ENCODE measurements at regions not wholly inside any gene's neighbourhood (a gene's known extent, or its start where the extent isn't known, plus 50 kb on each side); places are given as distances from the start of the nearest gene placed in this dataset.

- no peak for DNase-seq (ENCODE audit: low read depth)
- no peak overlapping the region for H3K4me3 ChIP-seq (ENCODE audit: low read length)
- no peak for TF ChIP-seq CTCF (conservative IDR thresholded peaks at IDR 0.05; ENCODE audit: low read length)
These were observed 559.8 kb downstream of the NPHP4 start for GRCh38 chr1:5432436-5432835.

GRCh38 chr1:5430911-5431697 lies 561.1 kb downstream of the NPHP4 start:
- no peak overlapping the region for H3K4me3 ChIP-seq (ENCODE audit: low read length)
- TF ChIP-seq CTCF (conservative IDR thresholded peaks at IDR 0.05; ENCODE audit: low read length), result no peak
- DNase-seq (ENCODE audit: low read depth), result no peak

DNA sequence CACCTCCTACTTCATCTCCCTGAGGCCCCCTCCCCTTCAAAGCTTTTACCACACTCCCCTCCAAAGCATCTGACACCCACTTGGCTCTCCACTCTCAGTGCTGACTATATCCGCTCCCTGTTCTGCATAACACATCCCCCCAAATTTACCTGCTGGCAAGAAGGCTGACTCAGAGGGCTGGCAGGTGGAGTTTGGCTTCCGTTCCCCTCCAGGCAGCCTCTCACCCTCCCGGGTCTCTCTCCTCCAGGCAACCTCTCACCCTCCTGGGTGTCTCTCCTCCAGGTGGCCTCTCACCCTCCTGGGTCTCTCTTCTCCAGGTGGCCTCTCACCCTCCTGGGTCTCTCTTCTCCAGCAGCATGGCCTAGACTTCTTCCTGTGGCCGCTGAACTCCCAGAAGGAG lies 562.1 kb downstream of the NPHP4 start:
- no peak for DNase-seq (ENCODE audit: low read depth)
- no peak for TF ChIP-seq CTCF (conservative IDR thresholded peaks at IDR 0.05; ENCODE audit: low read length)
- H3K4me3 ChIP-seq (ENCODE audit: low read length), result no peak overlapping the region

DNA sequence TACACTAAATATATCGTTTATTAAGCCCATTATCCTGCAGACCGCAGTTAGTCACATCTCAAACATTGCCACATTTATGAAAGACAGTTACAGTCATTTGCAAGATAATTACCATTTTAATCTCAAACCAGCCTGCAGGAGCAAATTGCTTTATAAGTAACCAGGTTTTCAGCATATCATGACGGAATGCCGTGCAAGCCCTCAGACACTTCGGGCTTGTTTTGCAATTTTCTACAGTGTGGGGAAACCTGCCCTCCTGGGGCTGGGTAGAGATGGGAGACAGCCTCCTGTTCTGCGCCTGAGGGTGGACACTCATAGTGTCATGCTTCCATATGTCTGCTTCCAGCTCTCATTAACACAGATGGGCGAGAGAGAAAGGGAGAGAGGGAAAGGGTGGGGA lies 563.9 kb downstream of the NPHP4 start:
- DNase-seq (ENCODE audit: low read depth), result no peak
- TF ChIP-seq CTCF (conservative IDR thresholded peaks at IDR 0.05; ENCODE audit: low read length), result no peak
- no peak overlapping the region for H3K4me3 ChIP-seq (ENCODE audit: low read length)

GRCh38 chr1:5427026-5427613 lies 565.1 kb downstream of the NPHP4 start:
- H3K4me3 ChIP-seq (ENCODE audit: low read length), result no peak overlapping the region
- no peak for DNase-seq (ENCODE audit: low read depth)
- no peak for TF ChIP-seq CTCF (conservative IDR thresholded peaks at IDR 0.05; ENCODE audit: low read length)

DNA sequence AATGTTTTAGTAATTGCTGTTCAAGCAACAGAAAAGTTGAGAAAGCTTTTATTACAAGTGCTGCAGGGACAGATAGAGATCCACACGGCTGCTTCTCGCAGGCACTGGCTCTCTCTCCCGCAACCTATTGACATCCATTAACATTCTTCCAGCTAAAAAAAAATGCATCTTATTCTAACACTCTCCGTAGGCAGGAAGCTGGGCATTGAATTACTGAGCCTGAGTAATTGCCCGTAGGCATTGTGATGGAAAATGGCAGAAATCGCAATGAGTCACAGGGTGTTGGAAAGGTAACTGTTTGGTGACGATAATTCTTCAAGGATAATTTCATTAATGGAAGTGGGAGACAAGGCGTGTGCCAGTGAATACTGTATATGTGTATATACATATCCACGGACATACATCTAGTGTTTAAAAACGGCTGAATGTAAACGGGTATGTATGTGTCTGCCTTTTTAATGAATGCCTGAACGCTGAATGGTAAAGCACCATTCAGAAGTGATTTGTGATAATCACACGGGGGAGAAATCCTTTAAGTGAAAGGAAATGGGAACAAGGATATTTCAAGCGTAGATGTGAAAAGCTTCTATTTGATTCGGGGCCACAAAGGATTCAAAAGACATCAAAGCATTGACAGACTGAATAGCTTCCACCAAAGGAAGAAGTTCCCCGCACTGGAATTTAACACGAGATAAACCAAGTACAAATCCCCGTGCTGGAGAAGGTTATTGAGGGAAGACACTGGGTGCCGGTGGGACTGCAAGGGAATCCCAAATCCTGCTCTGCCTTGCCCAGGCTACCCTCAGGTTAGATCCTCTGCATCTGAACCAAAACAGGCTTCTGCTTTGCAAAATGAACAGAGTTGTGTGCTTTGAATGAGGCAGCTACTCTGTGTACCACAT lies 567.2 kb downstream of the NPHP4 start:
- DNase-seq (ENCODE audit: low read depth), result no peak
- H3K4me3 ChIP-seq (ENCODE audit: low read length), result no peak overlapping the region
- no peak for TF ChIP-seq CTCF (conservative IDR thresholded peaks at IDR 0.05; ENCODE audit: low read length)
